GM12801 (cell line): ENCODE measurements at regions not wholly inside any gene's neighbourhood (a gene's known extent, or its start where the extent isn't known, plus 50 kb on each side); places are given as distances from the start of the nearest gene placed in this dataset.

ENCODE experiments used
- TF ChIP-seq, protein P1 (sequence below): IDR thresholded peaks from one replicate; pipeline ENCODE4 v1.5.1; 2011; ENCODE audit warnings: control low read depth; ENCODE audit not compliant: insufficient read length; ENCODE audit errors: extremely low read depth

GRCh38 chr9:106726070-106726815 is 136.7 kb upstream of the ZNF462 start:
- TF ChIP-seq, protein P1, sequence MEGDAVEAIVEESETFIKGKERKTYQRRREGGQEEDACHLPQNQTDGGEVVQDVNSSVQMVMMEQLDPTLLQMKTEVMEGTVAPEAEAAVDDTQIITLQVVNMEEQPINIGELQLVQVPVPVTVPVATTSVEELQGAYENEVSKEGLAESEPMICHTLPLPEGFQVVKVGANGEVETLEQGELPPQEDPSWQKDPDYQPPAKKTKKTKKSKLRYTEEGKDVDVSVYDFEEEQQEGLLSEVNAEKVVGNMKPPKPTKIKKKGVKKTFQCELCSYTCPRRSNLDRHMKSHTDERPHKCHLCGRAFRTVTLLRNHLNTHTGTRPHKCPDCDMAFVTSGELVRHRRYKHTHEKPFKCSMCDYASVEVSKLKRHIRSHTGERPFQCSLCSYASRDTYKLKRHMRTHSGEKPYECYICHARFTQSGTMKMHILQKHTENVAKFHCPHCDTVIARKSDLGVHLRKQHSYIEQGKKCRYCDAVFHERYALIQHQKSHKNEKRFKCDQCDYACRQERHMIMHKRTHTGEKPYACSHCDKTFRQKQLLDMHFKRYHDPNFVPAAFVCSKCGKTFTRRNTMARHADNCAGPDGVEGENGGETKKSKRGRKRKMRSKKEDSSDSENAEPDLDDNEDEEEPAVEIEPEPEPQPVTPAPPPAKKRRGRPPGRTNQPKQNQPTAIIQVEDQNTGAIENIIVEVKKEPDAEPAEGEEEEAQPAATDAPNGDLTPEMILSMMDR, result no peak

DNA sequence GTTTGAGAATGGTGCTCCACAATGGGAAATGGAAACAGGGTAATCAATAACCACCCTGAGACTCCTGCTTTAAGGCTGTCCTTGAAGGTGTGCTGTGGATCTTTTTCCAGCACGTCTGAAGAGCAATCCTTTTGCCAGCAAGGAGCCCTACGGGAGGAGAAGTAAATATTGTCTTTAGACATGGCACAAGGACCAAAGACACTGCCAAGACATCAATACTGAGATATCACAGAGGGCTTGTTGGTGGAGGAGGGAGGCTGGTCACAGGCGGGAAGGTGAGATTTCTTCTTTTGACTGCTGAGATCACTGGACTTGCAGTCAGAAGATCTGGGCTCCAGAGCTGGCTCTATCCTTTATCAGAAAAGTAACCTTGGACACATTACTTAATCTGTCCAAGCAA is 135.0 kb upstream of the ZNF462 start:
- TF ChIP-seq, protein P1, result no peak

GRCh38 chr9:106728860-106729259 is 134.1 kb upstream of the ZNF462 start:
- TF ChIP-seq, protein P1, result no peak

DNA sequence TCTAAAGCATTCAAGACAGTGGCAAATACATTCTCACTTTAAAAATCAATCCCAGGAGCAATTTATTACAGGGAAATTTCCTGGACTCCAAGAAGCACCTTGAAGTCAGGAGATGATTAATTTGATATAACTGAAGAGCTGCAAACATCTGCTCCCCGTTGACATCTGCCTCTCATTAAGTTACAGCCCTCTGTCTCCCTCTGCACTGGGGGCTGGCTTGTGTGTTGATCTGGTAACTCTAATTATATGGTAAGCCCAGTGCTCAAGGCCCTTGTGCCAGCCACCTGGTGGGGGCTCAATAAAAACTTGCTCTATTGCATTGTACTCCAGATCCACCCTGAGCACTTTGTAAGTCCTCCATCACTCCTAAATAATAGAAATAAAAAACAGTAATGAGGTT is 131.1 kb upstream of the ZNF462 start:
- TF ChIP-seq, protein P1, result no peak

- TF ChIP-seq, protein P1, result no peak
Measured at GRCh38 chr9:106733828-106734380, 129.1 kb upstream of the ZNF462 start.

DNA sequence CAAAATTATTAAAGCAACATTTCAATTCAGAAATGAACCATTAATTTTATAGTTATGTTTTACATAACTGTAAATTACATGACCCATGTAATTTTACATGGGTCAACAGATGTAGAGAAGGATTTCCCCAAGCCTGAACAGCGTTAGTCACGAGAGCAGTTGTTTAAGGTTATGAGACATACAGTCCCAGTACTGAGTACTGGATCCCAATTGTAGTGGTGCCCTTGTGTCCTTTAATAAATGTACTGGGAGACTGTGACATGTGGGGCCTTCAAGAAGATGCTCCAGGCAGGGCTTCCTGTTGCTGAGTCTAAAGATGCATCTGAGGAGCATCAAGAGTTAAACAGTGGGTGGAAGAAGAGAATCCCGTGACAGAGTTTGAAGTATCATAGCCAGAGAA is 125.5 kb upstream of the ZNF462 start:
- TF ChIP-seq, protein P1, result no peak

- TF ChIP-seq, protein P1, result no peak
Measured at GRCh38 chr9:106738109-106738508, 124.9 kb upstream of the ZNF462 start.
